Activated CD8-positive, alpha-beta memory T cell treated with anti-CD3 and anti-CD28 coated beads for 4 hours (primary cell): ENCODE measurements at regions not wholly inside any gene's neighbourhood (a gene's known extent, or its start where the extent isn't known, plus 50 kb on each side); places are given as distances from the start of the nearest gene placed in this dataset.
"Not testable (repeated sequence)": the region's sequence is repeated elsewhere in the genome, so short reads cannot be mapped to it uniquely, and the experiment has no call there.

Source experiments
- DNase-seq, 2 donors: peaks; one replicate each; pipeline ENCODE4 v3.0.0-alpha.2; 2020; ENCODE audit warnings: low read depth in 2 of 2

GRCh38 chr2:16203691-16204090, 263.3 kb downstream of the MYCN start:
- no peak for DNase-seq

- no peak for DNase-seq
Measured at GRCh38 chr2:16203069-16203468, 262.7 kb downstream of the MYCN start.

GRCh38 chr2:16202266-16203020, 262.1 kb downstream of the MYCN start:
- DNase-seq = no peak

GRCh38 chr2:16201848-16202247, 261.5 kb downstream of the MYCN start:
- DNase-seq = no peak

- DNase-seq = no peak
Measured at GRCh38 chr2:16200554-16201193, 260.3 kb downstream of the MYCN start.

GRCh38 chr2:16199882-16200553, 259.7 kb downstream of the MYCN start:
- DNase-seq = no peak

GRCh38 chr2:16199241-16199640, 258.9 kb downstream of the MYCN start:
- not testable (repeated sequence) for DNase-seq

GRCh38 chr2:16198166-16198912, 258.0 kb downstream of the MYCN start:
- no peak for DNase-seq

GRCh38 chr2:16197504-16198147, 257.3 kb downstream of the MYCN start:
- no peak for DNase-seq

- DNase-seq = no peak
Measured at GRCh38 chr2:16196687-16197503, 256.5 kb downstream of the MYCN start.

GRCh38 chr2:16195681-16196070, 255.3 kb downstream of the MYCN start:
- no peak for DNase-seq

- no peak for DNase-seq
Measured at GRCh38 chr2:16194931-16195680, 254.8 kb downstream of the MYCN start.

- no peak for DNase-seq
Measured at GRCh38 chr2:16194530-16194929, 254.2 kb downstream of the MYCN start.

GRCh38 chr2:16194096-16194390, 253.7 kb downstream of the MYCN start:
- no peak for DNase-seq

- DNase-seq = no peak
Measured at GRCh38 chr2:16192416-16193216, 252.3 kb downstream of the MYCN start.

- no peak for DNase-seq
Measured at GRCh38 chr2:16191431-16192200, 251.3 kb downstream of the MYCN start.

GRCh38 chr2:16190446-16191270, 250.3 kb downstream of the MYCN start:
- no peak for DNase-seq

GRCh38 chr2:16189836-16190160, 249.4 kb downstream of the MYCN start:
- no peak for DNase-seq
